HepG2 (cell line): ENCODE measurements at regions not wholly inside any gene's neighbourhood (a gene's known extent, or its start where the extent isn't known, plus 50 kb on each side); places are given as distances from the start of the nearest gene placed in this dataset.

ENCODE experiments used
- ATAC-seq: fragments of 200-7000 bp; cut with Tn5 transposase; 3 replicates; pipeline ENCODE4 v1.9.1; 2020; ENCODE audit warnings: mild to moderate bottlenecking, moderate library complexity
- BruUV-seq: library from RNA; stranded (reverse); fragments of 400-500 nt; replicated peaks from 2 replicates; lab custom pipeline; 2021; lab: Mats Ljungman, UMichigan
- CTCF ChIA-PET: fragments of 300-600 bp; formaldehyde crosslinking; extraction: SDS; loops from one replicate; lab custom pipeline; 2021; ENCODE audit warnings: low total read pairs, inconsistent platforms, low intra/inter-chr PET ratio; lab: Yijun Ruan, JAX
- POLR2A ChIA-PET: fragments of 350-600 bp; sonication (Branson Sonifier 250); formaldehyde crosslinking; loops from one replicate; lab custom pipeline; 2020; ENCODE audit warnings: antibody characterized with exemption, inconsistent platforms; lab: Yijun Ruan, JAX
- DNase-seq: peaks from one replicate; pipeline ENCODE4 v3.0.0-alpha.2; 2015; ENCODE audit warnings: low spot score
- FAIRE-seq: peaks from 3 replicates; lab custom pipeline; 2011; peaks lifted over from hg19 to GRCh38; lab: Jason Lieb, UNC
- H2AFZ ChIP-seq: one replicate; pipeline ENCODE4 v1.6.1; 2011; ENCODE audit warnings: low read length, inconsistent platforms
- H3K27ac ChIP-seq: fragments of 300-600 bp; 3 replicates; pipeline ENCODE4 v1.8.0; 2011; ENCODE audit warnings: mixed run types, mild to moderate bottlenecking, mixed read lengths, low read length, inconsistent platforms; ENCODE audit not compliant: insufficient read depth; ENCODE audit errors: extremely low read length
- H3K27me3 ChIP-seq, 2 experiments: fragments of 200-600 bp in 1 of 2; 2 replicates in 1 of 2; 3 replicates in 1 of 2; pipeline versions ENCODE4 v1.6.0 to v1.8.0; 2011; ENCODE audit warnings: low read length in 2 of 2, mild to moderate bottlenecking in 2 of 2, moderate library complexity in 2 of 2, inconsistent platforms in 1 of 2; ENCODE audit not compliant: insufficient read depth in 2 of 2, control insufficient read depth in 1 of 2
- H3K36me3 ChIP-seq, 2 experiments: fragments of 200-600 bp in 1 of 2; replicated peaks in 1 of 2; 2 replicates in 1 of 2; 3 replicates in 1 of 2; pipeline versions ENCODE4 v1.5.1 to v1.8.0; 2011; ENCODE audit warnings: low read length in 2 of 2, inconsistent platforms in 1 of 2; ENCODE audit not compliant: insufficient read depth in 2 of 2, control insufficient read depth in 1 of 2
- H3K4me1 ChIP-seq: 2 replicates; pipeline ENCODE4 v1.5.1; 2012; ENCODE audit warnings: low read length, inconsistent platforms; ENCODE audit not compliant: insufficient read depth
- H3K4me2 ChIP-seq: 2 replicates; pipeline ENCODE4 v1.6.0; 2011; ENCODE audit warnings: low read depth, low read length, inconsistent platforms
- H3K4me3 ChIP-seq, 3 experiments: fragments of 200-600 bp in 1 of 3; sonication (generic), shearing (Covaris generic) in 1 of 3; replicated peaks in 1 of 3; 2 replicates each; pipeline ENCODE4 v1.5.1; 2011 to 2016; ENCODE audit warnings: low read length in 3 of 3, inconsistent platforms in 2 of 3, low read depth in 2 of 3, mild to moderate bottlenecking in 2 of 3, control low read depth in 1 of 3, mixed read lengths in 1 of 3; ENCODE audit not compliant: insufficient read depth in 1 of 3
- H3K79me2 ChIP-seq: one replicate; pipeline ENCODE4 v1.6.1; 2011; ENCODE audit warnings: low read length, inconsistent platforms; ENCODE audit not compliant: insufficient read depth
- H3K9ac ChIP-seq: 2 replicates; pipeline ENCODE4 v1.6.0; 2011; ENCODE audit warnings: mild to moderate bottlenecking, low read depth, low read length, inconsistent platforms; ENCODE audit not compliant: insufficient read depth
- H3K9me3 ChIP-seq: 2 replicates; pipeline ENCODE4 v1.5.1; 2012; ENCODE audit warnings: mild to moderate bottlenecking, low read length
- H4K20me1 ChIP-seq: 2 replicates; pipeline ENCODE4 v1.6.0; 2011; ENCODE audit warnings: inconsistent platforms, mild to moderate bottlenecking, low read length, moderate library complexity; ENCODE audit not compliant: insufficient read depth
- JUND ChIP-seq: sonication (generic); formaldehyde crosslinking; IDR thresholded peaks from 2 replicates; pipeline ENCODE4 v1.8.0; 2022; ENCODE audit warnings: mild to moderate bottlenecking, missing genetic modification reagents
- KDM1A ChIP-seq: IDR thresholded peaks from 2 replicates; pipeline ENCODE4 v1.6.1; 2016; ENCODE audit warnings: missing compliant biosample characterization
- NR2F1 ChIP-seq, 2 experiments: fragments of 450-650 bp in 1 of 2; formaldehyde crosslinking in 1 of 2; IDR thresholded peaks; 2 replicates each; pipeline versions ENCODE4 v1.5.0 to v1.6.1; 2016 to 2020; ENCODE audit warnings: mild to moderate bottlenecking in 1 of 2, missing compliant biosample characterization in 1 of 2, missing genetic modification reagents in 1 of 2, moderate library complexity in 1 of 2
- NRL ChIP-seq: sonication (generic); formaldehyde crosslinking; IDR thresholded peaks from 2 replicates; pipeline ENCODE4 v1.5.0; 2020; ENCODE audit warnings: missing genetic modification reagents, mild to moderate bottlenecking, moderate library complexity, borderline replicate concordance
- PCBP2 ChIP-seq: fragments of 200-400 bp; formaldehyde crosslinking; optimal IDR thresholded peaks from 2 replicates; pipeline ENCODE3; 2018; ENCODE audit warnings: low read length, low read depth; ENCODE audit not compliant: poor library complexity, severe bottlenecking
- SMC3 ChIP-seq: IDR thresholded peaks from 2 replicates; pipeline ENCODE4 v1.6.1; 2011; ENCODE audit warnings: low read length, improper control_type of control experiment
- SP1 ChIP-seq, 2 experiments: fragments of 450-650 bp in 1 of 2; sonication (generic) in 1 of 2; formaldehyde crosslinking in 1 of 2; IDR thresholded peaks; 2 replicates each; pipeline versions ENCODE4 v1.4.0 to v1.6.1; 2016 to 2020; ENCODE audit warnings: missing genetic modification reagents in 1 of 2
- ZFP82 ChIP-seq: sonication (generic); formaldehyde crosslinking; IDR thresholded peaks from 2 replicates; pipeline ENCODE4 v1.5.1; 2020; ENCODE audit warnings: mild to moderate bottlenecking, missing genetic modification reagents, borderline replicate concordance
- ZNF557 ChIP-seq: sonication (generic); formaldehyde crosslinking; IDR thresholded peaks from 2 replicates; pipeline ENCODE4 v1.4.0; 2020; ENCODE audit warnings: missing genetic modification reagents
- ZNF569 ChIP-seq: sonication (generic); formaldehyde crosslinking; IDR thresholded peaks from 2 replicates; pipeline ENCODE4 v1.5.0; 2020; ENCODE audit warnings: mild to moderate bottlenecking, missing genetic modification reagents, moderate library complexity, borderline replicate concordance
- ZNF710 ChIP-seq: sonication (generic); formaldehyde crosslinking; IDR thresholded peaks from 2 replicates; pipeline ENCODE4 v1.5.0; 2020; ENCODE audit warnings: mild to moderate bottlenecking, missing genetic modification reagents, borderline replicate concordance
- ZNF720 ChIP-seq: sonication (generic); formaldehyde crosslinking; IDR thresholded peaks from 2 replicates; pipeline ENCODE4 v1.4.0; 2020; ENCODE audit warnings: missing genetic modification reagents
- ZNF777 ChIP-seq: sonication (generic); formaldehyde crosslinking; IDR thresholded peaks from 2 replicates; pipeline ENCODE4 v1.4.0; 2020; ENCODE audit warnings: missing genetic modification reagents
- ZNF800 ChIP-seq: sonication (generic); formaldehyde crosslinking; IDR thresholded peaks from 2 replicates; pipeline ENCODE4 v1.4.0; 2020; ENCODE audit warnings: missing genetic modification reagents
- WGBS: methylation state at CpG from one replicate; pipeline ENCODE4 v1.1.6; 2017; ENCODE audit warnings: low lambda C conversion rate; 5-methylcytosine and 5-hydroxymethylcytosine counted together
- in situ Hi-C: cut with HindIII; loops from 2 replicates; pipeline ENCODE4 v1.10.0; 2017; ENCODE audit warnings: low pct_unique_long_range_greater_than_20kb; ENCODE audit not compliant: extremely low pct_ligation_motif_present
- intact Hi-C: fragments of 100-400 bp; cut with micrococcal nuclease; formaldehyde crosslinking; loops from one replicate; pipeline ENCODE4 v1.10.0; 2022; ENCODE audit not compliant: unreplicated experiment
- TF ChIP-seq, protein P1 (sequence below): sonication (generic); formaldehyde crosslinking; IDR thresholded peaks from 2 replicates; pipeline ENCODE4 v1.5.1; 2020; ENCODE audit warnings: missing genetic modification reagents, mild to moderate bottlenecking, borderline replicate concordance
- TF ChIP-seq, protein P2 (sequence below): IDR thresholded peaks from 2 replicates; pipeline ENCODE4 v1.6.1; 2018; ENCODE audit warnings: missing genetic modification reagents

DNA sequence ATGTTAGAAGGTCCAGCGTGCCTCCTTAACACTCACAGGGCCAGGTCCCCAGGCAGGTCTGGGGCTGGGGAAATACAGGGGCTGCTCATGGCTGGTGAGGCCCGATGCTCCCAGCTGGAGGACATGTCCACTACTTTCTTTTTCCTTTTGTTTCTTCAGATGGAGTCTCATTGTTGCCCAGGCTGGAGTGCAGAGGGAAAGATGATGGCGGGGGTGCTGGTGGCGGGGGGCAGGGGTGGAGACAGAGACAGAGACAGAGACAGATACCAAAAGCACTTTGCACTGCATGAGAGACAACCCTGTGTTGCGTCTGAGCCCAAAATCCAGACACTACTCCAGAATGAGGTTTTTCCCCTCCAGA lies 211.0 kb downstream of the SH3BP4 start:
- ATAC-seq = no peak
- intact Hi-C loops = no loop called here
- BruUV-seq = no TSS peak
- DNase-seq = no peak
- Histone ChIP-seq H3K36me3 (no peaks in the 10 kb centered on the region), H3K4me3 (no peak overlapping the region), H3K27me3 (peaks cover 0 to 55% of the 10 kb centered on the region in 2 experiments; a peak in 4 of 5 replicates), H3K9ac (no peak overlapping the region), H4K20me1 (no peaks in the 10 kb centered on the region), H3K27ac (no peak overlapping the region), H2AFZ (no peak overlapping the region), H3K9me3 (no peaks in the 10 kb centered on the region)
- 18% methylated on average over 5 of the region's 5 CpGs for WGBS
- ChIA-PET CTCF (no interaction called here), POLR2A (interaction anchor here (0.6 kb wide), 1 partner anchor 65 kb away, joined by 3 read pairs; no protein-coding TSS in a partner anchor)
- in situ Hi-C loops = no loop called here
- TF ChIP-seq ZNF557 (CRISPR knock-in tag) (no peak), ZFP82 (CRISPR knock-in tag) (no peak), SP1 (IDR thresholded peaks at IDR 0.05) (no peak), SP1 (CRISPR knock-in tag; IDR thresholded peaks at IDR 0.05) (no peak), JUND (CRISPR knock-in tag) (no peak), ZNF720 (no peak), KDM1A (no peak), ZNF800 (CRISPR knock-in tag) (no peak), SMC3 (no peak), ZNF710 (CRISPR knock-in tag) (no peak), NRL (CRISPR knock-in tag) (no peak), ZNF569 (no peak), NR2F1 (CRISPR knock-in tag; IDR thresholded peaks at IDR 0.05) (no peak), ZNF777 (CRISPR knock-in tag) (no peak), PCBP2 (no peak)
- TF ChIP-seq, protein P1, sequence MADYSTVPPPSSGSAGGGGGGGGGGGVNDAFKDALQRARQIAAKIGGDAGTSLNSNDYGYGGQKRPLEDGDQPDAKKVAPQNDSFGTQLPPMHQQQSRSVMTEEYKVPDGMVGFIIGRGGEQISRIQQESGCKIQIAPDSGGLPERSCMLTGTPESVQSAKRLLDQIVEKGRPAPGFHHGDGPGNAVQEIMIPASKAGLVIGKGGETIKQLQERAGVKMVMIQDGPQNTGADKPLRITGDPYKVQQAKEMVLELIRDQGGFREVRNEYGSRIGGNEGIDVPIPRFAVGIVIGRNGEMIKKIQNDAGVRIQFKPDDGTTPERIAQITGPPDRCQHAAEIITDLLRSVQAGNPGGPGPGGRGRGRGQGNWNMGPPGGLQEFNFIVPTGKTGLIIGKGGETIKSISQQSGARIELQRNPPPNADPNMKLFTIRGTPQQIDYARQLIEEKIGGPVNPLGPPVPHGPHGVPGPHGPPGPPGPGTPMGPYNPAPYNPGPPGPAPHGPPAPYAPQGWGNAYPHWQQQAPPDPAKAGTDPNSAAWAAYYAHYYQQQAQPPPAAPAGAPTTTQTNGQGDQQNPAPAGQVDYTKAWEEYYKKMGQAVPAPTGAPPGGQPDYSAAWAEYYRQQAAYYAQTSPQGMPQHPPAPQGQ (CRISPR knock-in tag) = no peak
- TF ChIP-seq, protein P2, sequence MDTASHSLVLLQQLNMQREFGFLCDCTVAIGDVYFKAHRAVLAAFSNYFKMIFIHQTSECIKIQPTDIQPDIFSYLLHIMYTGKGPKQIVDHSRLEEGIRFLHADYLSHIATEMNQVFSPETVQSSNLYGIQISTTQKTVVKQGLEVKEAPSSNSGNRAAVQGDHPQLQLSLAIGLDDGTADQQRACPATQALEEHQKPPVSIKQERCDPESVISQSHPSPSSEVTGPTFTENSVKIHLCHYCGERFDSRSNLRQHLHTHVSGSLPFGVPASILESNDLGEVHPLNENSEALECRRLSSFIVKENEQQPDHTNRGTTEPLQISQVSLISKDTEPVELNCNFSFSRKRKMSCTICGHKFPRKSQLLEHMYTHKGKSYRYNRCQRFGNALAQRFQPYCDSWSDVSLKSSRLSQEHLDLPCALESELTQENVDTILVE (CRISPR knock-in tag) = no peak
- TF ChIP-seq, all 625 proteins: peak for 0
- H3K79me2 ChIP-seq = no peaks in the 10 kb centered on the region
- no peak for FAIRE-seq
- no peaks in the 10 kb centered on the region for H3K4me1 ChIP-seq
- H3K4me2 ChIP-seq = no peak overlapping the region
